H1 (cell line): ENCODE measurements at regions not wholly inside any gene's neighbourhood (a gene's known extent, or its start where the extent isn't known, plus 50 kb on each side); places are given as distances from the start of the nearest gene placed in this dataset.

Source experiments
- CTCF ChIA-PET: fragments of 300-600 bp; sonication (Branson Sonifier 250); formaldehyde crosslinking; loops from one replicate; lab custom pipeline; 2021; ENCODE audit not compliant: partially characterized antibody; lab: Charles Lee
- POLR2A ChIA-PET: fragments of 300-600 bp; sonication (Branson Sonifier 250); formaldehyde crosslinking; loops from one replicate; lab custom pipeline; 2021; ENCODE audit warnings: inconsistent platforms; ENCODE audit not compliant: partially characterized antibody; lab: Charles Lee
- DNase-seq, 2 experiments: peaks; one replicate each; pipeline versions ENCODE4 v3.0.0 to v3.0.0-alpha.2; 2010 to 2022; ENCODE audit warnings: low spot score in 2 of 2, low read depth in 1 of 2, mixed read lengths in 1 of 2
- FAIRE-seq: peaks from 2 replicates; lab custom pipeline; 2011; peaks lifted over from hg19 to GRCh38; lab: Jason Lieb, UNC
- H2AFZ ChIP-seq: 2 replicates; pipeline ENCODE4 v1.8.1; 2012; ENCODE audit warnings: low read length, inconsistent platforms
- H2AK5ac ChIP-seq: 2 replicates; pipeline ENCODE4 v1.6.1; 2013; ENCODE audit warnings: low read depth, low read length
- H2BK120ac ChIP-seq: replicated peaks from 2 replicates; pipeline ENCODE3; 2013; ENCODE audit warnings: low read depth, low read length, inconsistent platforms
- H2BK12ac ChIP-seq: 2 replicates; pipeline ENCODE4 v1.6.1; 2013; ENCODE audit warnings: low read depth, low read length
- H2BK15ac ChIP-seq: 2 replicates; pipeline ENCODE4 v1.6.1; 2013; ENCODE audit warnings: low read length
- H2BK20ac ChIP-seq: 2 replicates; pipeline ENCODE4 v1.6.1; 2013; ENCODE audit warnings: low read length
- H2BK5ac ChIP-seq: 2 replicates; pipeline ENCODE4 v1.6.1; 2013; ENCODE audit warnings: low read depth, low read length
- H3K14ac ChIP-seq: 2 replicates; pipeline ENCODE4 v1.6.1; 2013; ENCODE audit warnings: inconsistent platforms; ENCODE audit not compliant: insufficient read length
- H3K18ac ChIP-seq: 2 replicates; pipeline ENCODE4 v1.6.1; 2013; ENCODE audit warnings: low read length; ENCODE audit errors: extremely low read depth
- H3K23ac ChIP-seq: 2 replicates; pipeline ENCODE4 v1.6.1; 2013; ENCODE audit warnings: inconsistent platforms; ENCODE audit not compliant: insufficient read length
- H3K23me2 ChIP-seq: 2 replicates; pipeline ENCODE4 v1.6.1; 2013; ENCODE audit warnings: low read depth, low read length
- H3K27ac ChIP-seq: 2 replicates; pipeline ENCODE4 v1.6.1; 2011; ENCODE audit warnings: low read depth, low read length, inconsistent platforms
- H3K27me3 ChIP-seq, 4 experiments: replicated peaks in 1 of 4; 1 replicate in 1 of 4; 2 replicates in 3 of 4; pipeline versions ENCODE4 v1.6.1 to v1.8.1; 2011 to 2013; ENCODE audit warnings: low read length in 3 of 4, mild to moderate bottlenecking in 3 of 4, inconsistent platforms in 2 of 4, mixed read lengths in 2 of 4, moderate library complexity in 1 of 4; ENCODE audit not compliant: control insufficient read depth in 3 of 4, insufficient read depth in 3 of 4; ENCODE audit errors: extremely low read depth in 1 of 4
- H3K36me3 ChIP-seq, 4 experiments: 2 replicates each; pipeline versions ENCODE4 v1.6.1 to v1.8.1; 2011 to 2013; ENCODE audit warnings: mild to moderate bottlenecking in 4 of 4, low read length in 3 of 4, moderate library complexity in 2 of 4, control low read depth in 1 of 4, inconsistent platforms in 1 of 4; ENCODE audit not compliant: insufficient read depth in 4 of 4, control insufficient read depth in 2 of 4
- H3K4ac ChIP-seq: replicated peaks from 2 replicates; pipeline ENCODE3; 2013; ENCODE audit warnings: low read length, low read depth, mixed read lengths, inconsistent platforms; ENCODE audit not compliant: insufficient read length
- H3K4me1 ChIP-seq, 4 experiments: replicated peaks in 1 of 4; 1 replicate in 1 of 4; 2 replicates in 3 of 4; pipeline versions ENCODE4 v1.6.1 to v1.8.1; 2011 to 2013; ENCODE audit warnings: low read length in 3 of 4, inconsistent platforms in 2 of 4, mixed read lengths in 1 of 4; ENCODE audit not compliant: insufficient read depth in 4 of 4, control insufficient read depth in 3 of 4
- H3K4me2 ChIP-seq, 2 experiments: 2 replicates each; pipeline versions ENCODE4 v1.6.1 to v1.8.1; 2011 to 2013; ENCODE audit warnings: low read depth in 2 of 2, low read length in 2 of 2, control low read depth in 1 of 2, inconsistent platforms in 1 of 2, mild to moderate bottlenecking in 1 of 2; ENCODE audit not compliant: insufficient read depth in 1 of 2
- H3K4me3 ChIP-seq, 4 experiments: fragments of 200-600, 300-600 bp in 1 of 4; sonication (generic), shearing (Covaris generic), sonication (Bioruptor Twin) in 1 of 4; 2 replicates each; pipeline versions ENCODE4 v1.5.1 to v1.8.1; 2011 to 2016; ENCODE audit warnings: low read length in 4 of 4, low read depth in 3 of 4, control low read depth in 2 of 4, inconsistent platforms in 2 of 4, mild to moderate bottlenecking in 2 of 4, mixed read lengths in 1 of 4, moderate library complexity in 1 of 4; ENCODE audit not compliant: insufficient read depth in 2 of 4; ENCODE audit errors: extremely low read depth in 1 of 4
- H3K56ac ChIP-seq: replicated peaks from 2 replicates; pipeline ENCODE3; 2013; ENCODE audit warnings: low read depth, mild to moderate bottlenecking, mixed read lengths, low read length, inconsistent platforms; ENCODE audit not compliant: insufficient read length
- H3K79me1 ChIP-seq: 2 replicates; pipeline ENCODE4 v1.6.1; 2013; ENCODE audit warnings: low read depth, low read length, control low read depth
- H3K79me2 ChIP-seq, 2 experiments: 2 replicates each; pipeline versions ENCODE4 v1.6.1 to v1.8.1; 2012 to 2013; ENCODE audit warnings: low read length in 2 of 2, mild to moderate bottlenecking in 2 of 2, inconsistent platforms in 1 of 2; ENCODE audit not compliant: insufficient read depth in 2 of 2, control insufficient read depth in 1 of 2
- H3K9ac ChIP-seq, 4 experiments: replicated peaks in 1 of 4; 1 replicate in 1 of 4; 2 replicates in 3 of 4; pipeline versions ENCODE4 v1.6.1 to v1.8.1; 2011 to 2013; ENCODE audit warnings: low read depth in 3 of 4, low read length in 3 of 4, control low read depth in 2 of 4, mild to moderate bottlenecking in 2 of 4, moderate library complexity in 2 of 4, inconsistent platforms in 1 of 4; ENCODE audit errors: extremely low read depth in 1 of 4
- H3K9me3 ChIP-seq, 2 experiments: 2 replicates each; pipeline versions ENCODE4 v1.6.1 to v1.8.1; 2012 to 2013; ENCODE audit warnings: mild to moderate bottlenecking in 2 of 2, moderate library complexity in 2 of 2, control low read depth in 1 of 2, inconsistent platforms in 1 of 2, low read depth in 1 of 2, low read length in 1 of 2, mixed read lengths in 1 of 2; ENCODE audit not compliant: insufficient read depth in 2 of 2
- H4K20me1 ChIP-seq, 2 experiments: replicated peaks in 1 of 2; 2 replicates each; pipeline versions ENCODE3 to v1.8.1; 2011 to 2013; ENCODE audit warnings: inconsistent platforms in 2 of 2, low read length in 2 of 2, mild to moderate bottlenecking in 1 of 2; ENCODE audit not compliant: insufficient read depth in 2 of 2, control insufficient read depth in 1 of 2
- H4K5ac ChIP-seq: 2 replicates; pipeline ENCODE4 v1.6.1; 2013; ENCODE audit warnings: low read length, low read depth, mixed read lengths, inconsistent platforms; ENCODE audit not compliant: insufficient read length
- H4K8ac ChIP-seq: 2 replicates; pipeline ENCODE4 v1.8.0; 2013; ENCODE audit warnings: mild to moderate bottlenecking, moderate library complexity, low read length, inconsistent platforms; ENCODE audit not compliant: insufficient read depth; ENCODE audit errors: extremely low read depth
- H4K91ac ChIP-seq: replicated peaks from 2 replicates; pipeline ENCODE3; 2013; ENCODE audit warnings: low read length, mixed read lengths, inconsistent platforms; ENCODE audit not compliant: insufficient read length
- ASH2L ChIP-seq: fragments of 200-600, 300-600 bp; sonication (generic); IDR thresholded peaks from one replicate; pipeline ENCODE4 v1.7.1; 2017; ENCODE audit warnings: low read length
- ATF3 ChIP-seq: IDR thresholded peaks from 2 replicates; pipeline ENCODE4 v1.6.1; 2011; ENCODE audit warnings: low read depth, mild to moderate bottlenecking, low read length; ENCODE audit not compliant: insufficient read depth
- BRCA1 ChIP-seq: IDR thresholded peaks from 2 replicates; pipeline ENCODE4 v1.6.1; 2012; ENCODE audit warnings: low read depth, low read length, improper control_type of control experiment
- CHD1 ChIP-seq: IDR thresholded peaks from 2 replicates; pipeline ENCODE4 v1.6.1; 2012; ENCODE audit warnings: low read depth, low read length, improper control_type of control experiment
- EZH2 ChIP-seq: fragments of 200-600 bp; sonication (generic); IDR thresholded peaks from 2 replicates; pipeline ENCODE4 v1.7.1; 2012; ENCODE audit warnings: low read depth, mild to moderate bottlenecking, moderate library complexity, low read length, inconsistent platforms; ENCODE audit not compliant: severe bottlenecking
- FOSL1 ChIP-seq: IDR thresholded peaks from 2 replicates; pipeline ENCODE4 v1.6.1; 2011; ENCODE audit warnings: mild to moderate bottlenecking, low read depth, low read length, moderate library complexity; ENCODE audit not compliant: insufficient read depth
- HDAC6 ChIP-seq: IDR thresholded peaks from one replicate; pipeline ENCODE4 v1.7.1; 2012; ENCODE audit warnings: low read depth, mild to moderate bottlenecking, inconsistent platforms, low read length, moderate library complexity
- KDM1A ChIP-seq: fragments of 200-600, 300-600 bp; sonication (generic); IDR thresholded peaks from 2 replicates; pipeline ENCODE4 v1.7.1; 2016; ENCODE audit warnings: mild to moderate bottlenecking, low read length, borderline replicate concordance
- NANOG ChIP-seq: IDR thresholded peaks from 2 replicates; pipeline ENCODE4 v1.6.1; 2011; ENCODE audit warnings: low read length, low read depth, mild to moderate bottlenecking, inconsistent platforms; ENCODE audit not compliant: insufficient read depth, poor library complexity, severe bottlenecking
- RBBP5 ChIP-seq: IDR thresholded peaks from 2 replicates; pipeline ENCODE4 v1.7.1; 2012; ENCODE audit warnings: low read depth, mild to moderate bottlenecking, inconsistent platforms, low read length, moderate library complexity, borderline replicate concordance
- RNF2 ChIP-seq: fragments of 200-900, 300-1000 bp; sonication (generic); IDR thresholded peaks from 2 replicates; pipeline ENCODE4 v1.7.1; 2016; ENCODE audit warnings: borderline replicate concordance, low read depth, mild to moderate bottlenecking, antibody characterized with exemption, low read length; ENCODE audit not compliant: poor library complexity, severe bottlenecking; ENCODE audit errors: missing control alignments
- TAF7 ChIP-seq: optimal IDR thresholded peaks from 2 replicates; pipeline ENCODE3; 2011; ENCODE audit warnings: low read depth, mild to moderate bottlenecking, inconsistent platforms, low read length, moderate library complexity, borderline replicate concordance
- TEAD4 ChIP-seq: IDR thresholded peaks from 2 replicates; pipeline ENCODE4 v1.6.1; 2012; ENCODE audit warnings: low read depth, low read length, inconsistent platforms, mixed read lengths
- YY1 ChIP-seq: IDR thresholded peaks from 2 replicates; pipeline ENCODE4 v1.6.1; 2011; ENCODE audit warnings: low read depth, mild to moderate bottlenecking, low read length
- whole genome bisulfite sequencing, 2 experiments: shearing (Covaris generic) in 1 of 2; methylation state at CpG; one replicate each; pipeline versions ENCODE4 v1.1.6 to v1.1.7; 2013 to 2015; ENCODE audit warnings: low lambda C conversion rate in 2 of 2, mixed read lengths in 2 of 2, inconsistent platforms in 1 of 2, low coverage in 1 of 2, missing lambda C conversion rate in 1 of 2; ENCODE audit not compliant: insufficient replicate concordance in 2 of 2, insufficient coverage in 1 of 2, insufficient read length in 1 of 2; ENCODE audit errors: extremely low coverage in 1 of 2, missing lambda C conversion rate in 1 of 2; 5-methylcytosine and 5-hydroxymethylcytosine counted together

- no peak overlapping the region for H3K4ac ChIP-seq
- no peak overlapping the region for H2BK20ac ChIP-seq
- no peak for FAIRE-seq
- no peak overlapping the region for H2BK12ac ChIP-seq
- H3K36me3 ChIP-seq, result peaks cover 0 to 44% (median 14%) of the 10 kb centered on the region in 4 experiments; a peak in 6 of 8 replicates
- H3K23me2 ChIP-seq, result no peaks in the 10 kb centered on the region
- no peak overlapping the region for H2AK5ac ChIP-seq
- H3K79me1 ChIP-seq, result no peaks in the 10 kb centered on the region
- H3K23ac ChIP-seq, result no peak overlapping the region
- H3K56ac ChIP-seq, result no peak overlapping the region
- no peak overlapping the region for H2AFZ ChIP-seq
- H3K9ac ChIP-seq, result no peak overlapping the region
- no peaks in the 10 kb centered on the region for H4K20me1 ChIP-seq
- H4K91ac ChIP-seq, result no peak overlapping the region
- H2BK5ac ChIP-seq, result no peak overlapping the region
- peaks cover 31 to 38% of the 10 kb centered on the region in 2 experiments for H3K9me3 ChIP-seq
- no peak overlapping the region for H2BK120ac ChIP-seq
- 97% methylated on average over 5 of the region's 5 CpGs; no CpG with 5 or more reads in 1 of the 2 experiments for WGBS, 2 experiments
- no peak overlapping the region for H3K4me2 ChIP-seq
- no peak overlapping the region; the same call in 1 of the 2 replicates for H4K8ac ChIP-seq
- no peak overlapping the region for H3K18ac ChIP-seq
- CTCF ChIA-PET, result interaction anchor here (0.6 to 1.5 kb wide), 4 partner anchors 11 to 381 kb away, joined by 3 to 5 read pairs (median 4); no protein-coding TSS in a partner anchor
- DNase-seq, result no peak
- H2BK15ac ChIP-seq, result no peak overlapping the region
- no peak overlapping the region for H3K14ac ChIP-seq
- TF ChIP-seq KDM1A (no peak), BRCA1 (no peak), FOSL1 (no peak), HDAC6 (no peak), CHD1 (no peak), EZH2 (no peak), ASH2L (no peak), NANOG (no peak), YY1 (no peak), RBBP5 (no peak), RNF2 (no peak), TAF7 (no peak), ATF3 (no peak), TEAD4 (no peak)
- H3K4me1 ChIP-seq, result no peaks in the 10 kb centered on the region
- no peaks in the 10 kb centered on the region for H3K27me3 ChIP-seq
- H4K5ac ChIP-seq, result no peak overlapping the region
- POLR2A ChIA-PET, result no interaction called here
- H3K4me3 ChIP-seq, result no peak overlapping the region
- H3K27ac ChIP-seq, result no peak overlapping the region
- peaks cover 0 to 7% of the 10 kb centered on the region in 2 experiments; a peak in 1 of 4 replicates for H3K79me2 ChIP-seq
Observed at GRCh38 chr4:122978789-122979188, 56.4 kb upstream of the NUDT6 start.
